Hepatocyte (in vitro differentiated cells): ENCODE measurements at regions not wholly inside any gene's neighbourhood (a gene's known extent, or its start where the extent isn't known, plus 50 kb on each side); places are given as distances from the start of the nearest gene placed in this dataset.

ENCODE experiments used
- EZH2 ChIP-seq: fragments of 200-600 bp; sonication (generic); IDR thresholded peaks from 2 replicates; pipeline ENCODE4 v1.6.1; 2016; ENCODE audit warnings: antibody characterized with exemption, mild to moderate bottlenecking, borderline replicate concordance
- EZH2phosphoT487 ChIP-seq: fragments of 200-600 bp; sonication (generic); IDR thresholded peaks from one replicate; pipeline ENCODE4 v1.6.1; 2018; ENCODE audit warnings: antibody characterized with exemption, mild to moderate bottlenecking, low read depth, moderate library complexity; ENCODE audit not compliant: unreplicated experiment, severe bottlenecking
- TF ChIP-seq, protein P1 (sequence below): fragments of 200-600 bp; sonication (generic); IDR thresholded peaks from 2 replicates; pipeline ENCODE4 v1.5.1; 2016; ENCODE audit warnings: antibody characterized with exemption, mild to moderate bottlenecking; ENCODE audit not compliant: poor library complexity

- TF ChIP-seq, protein P1, sequence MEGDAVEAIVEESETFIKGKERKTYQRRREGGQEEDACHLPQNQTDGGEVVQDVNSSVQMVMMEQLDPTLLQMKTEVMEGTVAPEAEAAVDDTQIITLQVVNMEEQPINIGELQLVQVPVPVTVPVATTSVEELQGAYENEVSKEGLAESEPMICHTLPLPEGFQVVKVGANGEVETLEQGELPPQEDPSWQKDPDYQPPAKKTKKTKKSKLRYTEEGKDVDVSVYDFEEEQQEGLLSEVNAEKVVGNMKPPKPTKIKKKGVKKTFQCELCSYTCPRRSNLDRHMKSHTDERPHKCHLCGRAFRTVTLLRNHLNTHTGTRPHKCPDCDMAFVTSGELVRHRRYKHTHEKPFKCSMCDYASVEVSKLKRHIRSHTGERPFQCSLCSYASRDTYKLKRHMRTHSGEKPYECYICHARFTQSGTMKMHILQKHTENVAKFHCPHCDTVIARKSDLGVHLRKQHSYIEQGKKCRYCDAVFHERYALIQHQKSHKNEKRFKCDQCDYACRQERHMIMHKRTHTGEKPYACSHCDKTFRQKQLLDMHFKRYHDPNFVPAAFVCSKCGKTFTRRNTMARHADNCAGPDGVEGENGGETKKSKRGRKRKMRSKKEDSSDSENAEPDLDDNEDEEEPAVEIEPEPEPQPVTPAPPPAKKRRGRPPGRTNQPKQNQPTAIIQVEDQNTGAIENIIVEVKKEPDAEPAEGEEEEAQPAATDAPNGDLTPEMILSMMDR: no peak
- TF ChIP-seq EZH2 (no peak), EZH2phosphoT487 (no peak)
Observed at GRCh38 chr2:62424899-62425298, 81.1 kb downstream of the TMEM17 start.
